AG09319 (cell line): ENCODE measurements at regions not wholly inside any gene's neighbourhood (a gene's known extent, or its start where the extent isn't known, plus 50 kb on each side); places are given as distances from the start of the nearest gene placed in this dataset.

Experiments
- DNase-seq: peaks from one replicate; pipeline ENCODE4 v3.0.0-alpha.2; 2010; ENCODE audit warnings: low read depth; ENCODE audit errors: extremely low read depth
- CTCF ChIP-seq: IDR thresholded peaks from 2 replicates; pipeline ENCODE4 v1.5.1; 2011; ENCODE audit warnings: low read depth, mild to moderate bottlenecking, inconsistent platforms, low read length, moderate library complexity

- DNase-seq, result no peak
- TF ChIP-seq CTCF, result no peak
Observed at GRCh38 chr21:41593760-41594138, 85.8 kb upstream of the TMPRSS2 start.

- TF ChIP-seq CTCF, result no peak
- DNase-seq, result no peak
Observed at GRCh38 chr21:41593051-41593759, 85.2 kb upstream of the TMPRSS2 start.

GRCh38 chr21:41589620-41590175 lies 81.7 kb upstream of the TMPRSS2 start:
- no peak for TF ChIP-seq CTCF
- no peak for DNase-seq

- peak; percentile 4; the same call in 1 of the 2 replicates for TF ChIP-seq CTCF
- no peak for DNase-seq
Observed at GRCh38 chr21:41589131-41589530, 81.2 kb upstream of the TMPRSS2 start.

- TF ChIP-seq CTCF, result no peak
- no peak for DNase-seq
Observed at GRCh38 chr21:41585199-41585994, 77.4 kb upstream of the TMPRSS2 start.

GRCh38 chr21:41584603-41585176 lies 76.7 kb upstream of the TMPRSS2 start:
- no peak for DNase-seq
- no peak for TF ChIP-seq CTCF

GRCh38 chr21:41583274-41583790 lies 75.4 kb upstream of the TMPRSS2 start:
- TF ChIP-seq CTCF, result no peak
- DNase-seq, result no peak
